HG03342 (cell line): ENCODE measurements at regions not wholly inside any gene's neighbourhood (a gene's known extent, or its start where the extent isn't known, plus 50 kb on each side); places are given as distances from the start of the nearest gene placed in this dataset.

Experiments
- ATAC-seq: cut with Tn5 transposase; IDR thresholded peaks from one replicate; pipeline ENCODE4 v1.9.1; 2021; ENCODE audit warnings: mild to moderate bottlenecking, moderate library complexity; ENCODE audit not compliant: unreplicated experiment

DNA sequence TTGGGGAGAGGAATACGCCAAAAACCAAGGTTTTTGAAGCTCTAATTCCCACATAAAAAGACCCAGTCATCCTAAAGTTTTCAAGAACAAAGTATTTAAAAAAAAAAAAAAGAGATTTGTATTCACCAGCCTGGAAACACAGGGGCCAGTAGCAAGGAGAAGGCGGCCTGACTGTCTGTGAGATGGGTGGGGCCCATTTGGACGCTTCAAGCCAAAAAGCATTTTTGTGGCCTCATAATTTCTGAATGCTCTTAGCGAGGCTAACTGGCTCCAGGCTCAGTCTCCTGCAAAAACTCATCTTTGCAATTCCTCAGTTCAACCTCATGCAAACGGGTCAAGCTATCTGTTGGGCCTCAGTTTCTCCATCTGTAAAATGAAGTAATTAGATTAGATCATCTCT is 514.1 kb downstream of the MED13L start:
- ATAC-seq: no peak

GRCh38 chr12:115762936-115763335 is 514.6 kb downstream of the MED13L start:
- no peak for ATAC-seq

DNA sequence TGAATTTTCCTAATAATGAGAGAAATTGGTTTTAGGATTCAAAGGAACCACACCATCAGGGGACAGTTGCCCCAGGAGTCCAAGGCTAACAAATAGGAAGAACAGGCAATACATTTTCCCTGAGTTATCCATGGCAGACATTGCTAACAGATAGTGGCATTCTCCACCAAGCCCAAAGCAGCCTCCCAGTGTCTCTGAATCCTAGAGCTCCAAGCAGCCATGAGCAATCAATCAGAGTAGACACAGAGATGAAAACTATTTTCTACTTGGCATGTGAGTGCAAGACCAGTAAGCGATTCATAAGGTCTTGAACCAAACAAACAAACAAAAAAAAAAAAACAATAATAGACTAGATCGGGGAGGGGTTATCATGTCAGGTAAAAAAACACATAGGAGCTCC is 515.7 kb downstream of the MED13L start:
- ATAC-seq: no peak

- no peak for ATAC-seq
These were observed 517.3 kb downstream of the MED13L start for GRCh38 chr12:115760231-115760630.

DNA sequence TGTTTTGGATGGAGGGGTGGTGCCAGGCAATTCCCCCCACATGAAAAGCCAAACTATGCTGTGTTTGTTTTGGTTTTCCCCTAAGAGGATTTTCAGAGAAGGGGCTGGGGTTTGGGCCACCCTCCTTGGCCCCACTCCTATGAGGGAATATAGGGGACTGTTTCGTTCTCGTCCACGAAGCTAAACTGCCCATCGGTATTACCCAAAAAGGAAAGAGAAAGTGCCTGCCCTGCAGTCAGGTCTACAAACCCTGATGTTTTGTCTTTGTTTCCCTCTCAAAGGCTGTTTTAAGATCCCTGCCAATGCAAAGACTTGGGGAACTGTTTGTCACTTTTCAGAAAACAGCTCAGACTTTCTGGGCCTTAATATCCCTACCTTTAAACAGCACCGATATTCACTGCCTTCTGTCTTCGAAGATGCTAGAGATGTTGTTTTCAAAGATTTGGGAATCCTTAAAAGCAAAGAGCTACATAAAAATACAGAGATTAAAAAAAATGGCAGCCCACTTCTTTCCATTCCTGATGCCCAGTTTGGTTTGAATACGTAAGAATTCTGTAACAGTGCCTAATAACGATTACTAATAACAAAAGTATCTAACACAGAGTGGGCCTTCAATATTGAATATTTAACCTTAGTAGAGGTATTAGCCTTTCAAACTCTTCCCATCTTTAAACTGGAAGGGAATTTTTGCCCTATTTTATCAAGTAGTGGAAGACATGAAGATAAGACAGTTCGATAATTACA is 518.4 kb downstream of the MED13L start:
- ATAC-seq: no peak

- no peak for ATAC-seq
These were observed 519.3 kb downstream of the MED13L start for GRCh38 chr12:115758183-115758582.

DNA sequence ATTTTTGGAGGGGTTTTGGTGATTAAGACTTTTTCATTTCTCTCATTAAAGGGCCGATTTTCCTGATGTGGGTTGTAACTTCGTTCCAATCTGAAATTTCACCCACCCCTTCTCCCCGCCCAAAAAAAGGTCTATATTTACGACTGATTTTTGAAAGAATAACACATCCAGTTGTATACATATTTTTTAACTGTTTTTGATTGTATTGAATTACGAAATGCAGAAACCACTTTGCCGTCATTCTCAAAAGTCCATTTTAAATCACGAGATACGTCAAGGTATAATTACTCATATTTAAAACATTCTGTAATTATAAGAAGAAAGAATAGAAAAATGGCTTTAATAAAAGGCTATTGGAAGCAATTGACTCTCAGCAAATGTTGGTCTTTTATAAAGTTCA is 520.7 kb downstream of the MED13L start:
- no peak for ATAC-seq

DNA sequence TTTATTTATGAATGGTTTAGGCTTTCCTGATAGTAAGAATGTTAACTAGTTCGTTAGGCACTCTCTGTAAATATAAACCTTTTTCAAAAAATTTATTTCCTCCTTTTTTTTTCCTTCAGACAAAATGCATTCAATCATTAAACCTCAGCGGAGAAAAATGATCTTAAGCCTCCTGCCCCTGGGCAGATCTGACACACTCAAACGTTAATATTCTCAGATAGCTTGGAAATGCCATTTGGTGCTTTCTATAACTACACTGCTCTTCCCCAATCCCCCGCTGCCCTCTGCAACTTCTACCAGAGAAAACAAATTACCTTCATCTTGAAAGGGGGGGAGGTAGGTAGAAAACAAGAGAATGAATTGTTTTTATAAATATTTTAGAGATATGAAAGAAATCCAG is 521.2 kb downstream of the MED13L start:
- no peak for ATAC-seq

GRCh38 chr12:115755725-115756085 is 521.8 kb downstream of the MED13L start:
- ATAC-seq: no peak

DNA sequence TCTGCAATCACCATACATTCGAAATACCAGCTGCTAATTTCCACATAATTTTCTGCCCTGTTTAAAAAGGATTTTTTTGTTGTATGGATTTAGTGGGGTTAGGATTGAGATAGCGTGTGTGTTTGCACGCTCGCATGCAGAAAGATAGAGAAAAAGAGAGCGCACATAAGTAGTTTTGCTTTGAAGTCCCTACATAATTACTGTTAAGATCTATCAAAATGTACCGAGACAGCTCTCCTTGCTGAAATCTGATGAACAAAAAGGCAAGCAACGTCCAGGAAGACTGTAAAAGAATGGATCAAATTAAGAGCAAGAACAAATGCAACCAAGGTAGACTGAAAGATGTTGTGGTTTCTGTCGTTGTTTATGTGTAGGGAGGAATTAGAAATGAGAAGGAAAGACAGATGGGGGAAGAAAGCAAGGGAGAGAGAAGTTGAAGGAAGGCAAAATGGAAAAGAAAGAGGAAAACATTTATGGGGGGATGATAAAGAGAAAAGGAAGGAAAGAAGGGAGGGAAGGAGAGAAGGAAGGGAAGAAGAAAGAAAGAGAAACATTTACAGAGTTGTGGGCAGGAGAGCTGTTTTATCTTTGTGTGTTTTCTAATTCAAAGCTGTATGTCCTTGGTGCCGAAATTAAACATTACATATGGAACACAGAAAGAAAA is 522.3 kb downstream of the MED13L start:
- ATAC-seq: no peak

- no peak for ATAC-seq
These were observed 524.4 kb downstream of the MED13L start for GRCh38 chr12:115752913-115753726.

DNA sequence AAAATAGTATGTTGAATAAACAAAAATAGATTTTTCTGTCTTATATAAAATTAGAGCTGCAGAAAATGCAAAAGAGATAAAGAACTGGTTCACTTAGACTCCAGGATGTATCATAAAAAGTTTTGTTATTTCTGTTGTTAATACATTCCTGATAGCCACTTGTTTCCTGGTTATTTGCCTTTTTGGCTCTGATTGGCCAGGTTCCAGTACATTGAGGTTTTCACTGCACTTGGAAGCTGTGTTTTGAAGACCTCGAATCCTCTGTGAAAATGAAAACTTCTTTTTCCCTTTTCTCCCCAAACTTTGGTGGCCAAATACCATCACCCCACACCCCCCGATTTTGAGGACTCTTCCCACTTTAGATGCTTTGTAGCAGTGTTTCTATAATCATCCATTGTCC is 525.3 kb downstream of the MED13L start:
- ATAC-seq: no peak

DNA sequence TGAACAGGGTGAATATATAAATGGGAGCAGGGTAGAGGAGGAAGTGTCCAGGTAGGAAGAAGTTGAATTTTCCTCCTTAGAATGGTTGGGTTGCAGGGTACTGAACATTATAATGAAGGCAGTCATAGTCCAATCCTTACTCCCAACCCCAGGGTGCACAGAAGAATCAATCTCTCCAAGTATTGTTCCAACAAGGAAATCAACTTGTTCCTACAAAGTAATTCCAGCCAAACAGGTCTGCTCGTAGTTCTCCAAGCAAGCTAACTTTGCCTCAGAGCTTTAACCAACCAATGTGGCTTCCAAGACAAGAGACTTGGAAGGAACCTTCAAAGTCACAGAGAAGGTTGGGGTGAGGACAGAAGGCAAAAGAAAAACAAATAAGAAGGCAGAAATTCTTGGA is 527.2 kb downstream of the MED13L start:
- no peak for ATAC-seq

DNA sequence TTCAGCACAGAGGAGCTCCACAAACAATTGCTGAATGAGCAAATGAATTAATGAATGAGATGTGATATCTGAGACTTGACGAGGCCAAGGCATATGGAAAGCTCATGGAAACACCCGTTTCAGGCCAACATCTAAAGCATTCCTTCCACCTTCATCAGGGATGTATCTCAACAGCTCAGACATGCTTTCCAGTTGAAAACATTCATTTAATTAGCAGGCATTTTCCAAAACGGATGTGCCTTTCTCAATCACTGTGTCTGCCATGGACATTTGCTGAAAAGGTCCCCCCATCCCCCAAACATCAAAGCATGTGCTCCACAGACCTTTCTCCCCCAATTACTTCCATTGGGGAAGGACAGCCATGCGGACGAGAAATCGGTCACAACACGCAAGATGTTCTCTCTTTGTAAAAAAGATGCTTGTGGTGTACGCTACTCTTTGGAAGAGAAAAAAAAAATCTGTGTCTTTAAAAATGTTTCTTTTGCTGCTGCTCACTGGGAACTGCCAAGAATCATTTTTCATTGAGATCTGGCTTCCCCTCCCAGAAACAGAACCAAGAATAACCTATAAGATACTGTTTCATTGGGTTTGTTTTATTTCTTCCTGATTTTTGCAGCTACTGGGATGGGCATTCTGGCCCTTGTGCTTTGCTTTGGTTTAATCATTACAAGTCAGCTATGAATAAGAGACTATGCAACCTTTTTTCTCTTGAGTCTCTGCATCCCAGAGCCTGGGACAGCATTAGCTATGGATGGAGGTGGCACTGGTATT is 528.2 kb downstream of the MED13L start:
- ATAC-seq: no peak

DNA sequence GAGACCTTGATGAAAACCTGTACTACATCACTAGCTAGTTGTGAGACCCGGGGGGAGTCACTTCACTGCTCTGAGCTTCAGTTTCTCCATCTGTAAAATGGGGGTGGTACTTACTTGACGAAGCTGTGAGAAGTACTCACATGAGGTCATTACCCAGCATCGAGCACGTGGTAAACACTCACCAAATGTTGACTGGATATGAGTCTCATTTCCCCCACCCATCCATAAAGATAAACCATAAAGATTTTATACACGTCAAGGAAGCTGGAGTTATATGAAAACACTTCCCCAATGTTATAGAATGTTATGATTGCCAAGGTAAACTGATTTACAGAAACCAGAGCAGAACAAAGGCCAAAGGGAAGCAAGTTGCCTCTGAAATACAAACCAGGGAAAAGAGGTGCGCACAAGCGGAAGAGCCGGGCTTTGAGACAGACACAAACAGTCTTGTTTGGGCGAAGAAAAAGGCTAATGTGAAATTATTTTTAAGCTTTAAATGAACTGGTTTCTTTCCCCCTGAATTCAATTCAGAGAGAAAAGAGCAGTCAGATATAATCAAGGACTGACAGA is 536.8 kb downstream of the MED13L start:
- no peak for ATAC-seq

DNA sequence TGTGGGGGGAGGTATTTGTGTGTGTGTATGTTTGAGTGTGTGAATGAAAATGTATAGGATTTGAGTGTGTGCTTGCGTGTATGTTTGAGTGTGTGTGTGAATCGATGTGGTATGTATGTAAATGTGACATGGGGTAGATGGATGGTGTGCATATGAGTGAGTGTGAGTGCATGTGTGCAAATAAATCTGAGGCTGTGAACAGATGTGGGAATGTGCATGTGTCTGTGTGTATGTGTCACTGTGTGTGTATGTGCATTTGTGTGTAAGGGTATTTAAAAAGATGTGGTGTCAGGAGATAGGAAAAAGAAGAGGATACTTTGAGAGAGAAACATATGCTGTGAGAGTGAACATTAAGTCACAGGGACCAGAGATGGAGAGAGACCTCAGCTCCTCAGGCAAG is 539.6 kb downstream of the MED13L start:
- ATAC-seq: no peak

- ATAC-seq: no peak
These were observed 541.1 kb downstream of the MED13L start for GRCh38 chr12:115736360-115736759.

DNA sequence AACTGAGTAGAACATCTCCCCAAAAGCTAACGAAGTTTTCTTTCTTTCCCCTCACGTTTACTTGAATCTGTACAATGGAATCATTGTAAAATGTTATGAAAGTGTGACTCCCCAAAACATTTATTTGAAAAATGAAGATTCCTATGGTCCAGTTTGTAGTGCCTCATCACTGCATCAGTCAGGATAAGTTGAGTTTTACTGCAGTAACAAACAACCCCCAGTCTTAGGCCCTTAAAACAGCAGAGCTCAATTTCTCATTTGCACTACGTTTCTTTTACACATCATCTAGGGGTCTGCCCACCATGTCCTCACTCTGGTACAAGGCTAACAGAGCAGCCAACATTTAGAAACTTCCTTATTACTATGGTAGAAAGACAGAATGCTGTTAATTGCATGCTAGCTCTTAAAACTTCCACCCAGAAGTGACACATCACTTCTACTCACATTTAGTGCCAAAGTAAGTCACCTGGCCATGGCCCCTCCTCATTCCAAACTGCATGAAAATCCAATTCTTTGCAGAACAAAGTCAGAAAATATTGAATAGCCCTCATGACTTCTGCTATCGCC is 546.4 kb downstream of the MED13L start:
- no peak for ATAC-seq

- ATAC-seq: no peak
These were observed 550.8 kb downstream of the MED13L start for GRCh38 chr12:115726691-115727090.

- no peak for ATAC-seq
These were observed 555.3 kb downstream of the MED13L start for GRCh38 chr12:115722181-115722580.

DNA sequence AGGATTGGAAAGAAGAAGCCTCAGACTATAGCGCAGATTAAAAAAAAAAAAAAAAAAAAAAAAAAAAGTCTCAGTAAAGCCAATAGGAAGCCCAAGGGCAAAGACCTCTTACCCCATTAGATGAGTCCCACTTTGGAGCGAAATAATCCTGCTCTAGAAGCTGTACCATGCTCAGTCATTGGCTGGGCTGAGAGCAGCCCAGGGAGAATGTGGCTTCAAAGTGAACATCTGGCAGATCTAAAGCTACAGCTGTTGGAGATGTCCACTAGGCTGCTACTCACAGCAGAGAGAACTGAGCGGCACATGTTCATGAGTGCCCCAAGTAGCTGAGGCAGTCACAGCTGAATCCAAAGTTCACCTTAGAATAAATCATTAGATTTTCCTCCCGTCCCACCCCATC is 560.9 kb downstream of the MED13L start:
- ATAC-seq: no peak
